Ovary (tissue), 7 donors: ENCODE measurements at regions not wholly inside any gene's neighbourhood (a gene's known extent, or its start where the extent isn't known, plus 50 kb on each side); places are given as distances from the start of the nearest gene placed in this dataset.

Source experiments
- DNase-seq, 5 donors: peaks; one replicate each; pipeline ENCODE4 v3.0.0-alpha.2; 2019 to 2020
- H3K27ac ChIP-seq, 2 donors: fragments of 200-600 bp; one replicate each; pipeline versions ENCODE4 v1.5.1 to v1.8.0; 2019 to 2022
- H3K27me3 ChIP-seq: fragments of 200-600 bp; one replicate; pipeline ENCODE4 v1.8.0; 2022
- H3K36me3 ChIP-seq: fragments of 200-600 bp; sonication (generic); one replicate; pipeline ENCODE4 v1.5.1; 2019
- H3K4me1 ChIP-seq: one replicate; pipeline ENCODE4 v1.8.1; 2013; ENCODE audit warnings: mild to moderate bottlenecking, moderate library complexity; ENCODE audit not compliant: insufficient read depth
- H3K4me3 ChIP-seq: fragments of 200-600 bp; sonication (generic); one replicate; pipeline ENCODE4 v1.5.1; 2017
- H3K9me3 ChIP-seq, 2 donors: fragments of 200-600 bp in 1 of 2; sonication (generic) in 1 of 2; one replicate each; pipeline versions ENCODE4 v1.5.1 to v1.8.1; 2013 to 2019; ENCODE audit warnings: mild to moderate bottlenecking in 1 of 2, moderate library complexity in 1 of 2
- EP300 ChIP-seq: sonication (generic); formaldehyde crosslinking; IDR thresholded peaks from one replicate; pipeline ENCODE4 v1.6.1; 2017; ENCODE audit warnings: antibody characterized with exemption
- POLR2A ChIP-seq: fragments of 450-650 bp; IDR thresholded peaks from one replicate; pipeline ENCODE4 v1.6.1; 2017; ENCODE audit warnings: antibody characterized with exemption, mild to moderate bottlenecking, moderate library complexity
- WGBS, 3 donors: extraction: QIAGEN DNeasy Blood & Tissue Kit in 1 of 3; methylation state at CpG; one replicate each; pipeline versions ENCODE4 v1.1.5 to v1.1.7; 2013 to 2017; 5-methylcytosine and 5-hydroxymethylcytosine counted together
- intact Hi-C, 4 donors: fragments of 100-400 bp; cut with DNase I; formaldehyde crosslinking; loops; one replicate each; pipeline versions ENCODE4 v1.11.0 to v1.15.1; 2022 to 2023
- TF ChIP-seq, protein P1 (sequence below), 3 donors: fragments of 450-650 bp in 2 of 3; fragments of 200-600 bp in 1 of 3; IDR thresholded peaks; one replicate each; pipeline versions ENCODE4 v1.5.1 to v1.8.0; 2016 to 2022; ENCODE audit warnings: antibody characterized with exemption in 3 of 3, mild to moderate bottlenecking in 1 of 3
- donor health status: DM: no; HTN: no; CAD: no; lungs with moderate emphysema.
- donor health status: DM: no; HTN: no; CAD: no.
- donor health status: Bipolar disorder and iron deficiency.
- donor health status: DM: no; HTN: no; CAD: no.
- donor health status: DM: yes; HTN: yes; CAD: no.

GRCh38 chr18:77857678-77858655 is 608.3 kb downstream of the GALR1 start:
- TF ChIP-seq, protein P1, sequence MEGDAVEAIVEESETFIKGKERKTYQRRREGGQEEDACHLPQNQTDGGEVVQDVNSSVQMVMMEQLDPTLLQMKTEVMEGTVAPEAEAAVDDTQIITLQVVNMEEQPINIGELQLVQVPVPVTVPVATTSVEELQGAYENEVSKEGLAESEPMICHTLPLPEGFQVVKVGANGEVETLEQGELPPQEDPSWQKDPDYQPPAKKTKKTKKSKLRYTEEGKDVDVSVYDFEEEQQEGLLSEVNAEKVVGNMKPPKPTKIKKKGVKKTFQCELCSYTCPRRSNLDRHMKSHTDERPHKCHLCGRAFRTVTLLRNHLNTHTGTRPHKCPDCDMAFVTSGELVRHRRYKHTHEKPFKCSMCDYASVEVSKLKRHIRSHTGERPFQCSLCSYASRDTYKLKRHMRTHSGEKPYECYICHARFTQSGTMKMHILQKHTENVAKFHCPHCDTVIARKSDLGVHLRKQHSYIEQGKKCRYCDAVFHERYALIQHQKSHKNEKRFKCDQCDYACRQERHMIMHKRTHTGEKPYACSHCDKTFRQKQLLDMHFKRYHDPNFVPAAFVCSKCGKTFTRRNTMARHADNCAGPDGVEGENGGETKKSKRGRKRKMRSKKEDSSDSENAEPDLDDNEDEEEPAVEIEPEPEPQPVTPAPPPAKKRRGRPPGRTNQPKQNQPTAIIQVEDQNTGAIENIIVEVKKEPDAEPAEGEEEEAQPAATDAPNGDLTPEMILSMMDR (IDR thresholded peaks at IDR 0.05): no peak
- TF ChIP-seq POLR2A (no peak), EP300 (no peak)
- intact Hi-C loops: no loop called here

GRCh38 chr18:77859634-77860033 is 610.0 kb downstream of the GALR1 start:
- WGBS, 3 donors: 84 to 95% (median 89%) methylated on average over 5 of the region's 5 CpGs
- Histone ChIP-seq H3K27ac (no peak overlapping the region), H3K4me3 (no peak overlapping the region), H3K27me3 (no peaks in the 10 kb centered on the region), H3K4me1 (no peaks in the 10 kb centered on the region), H3K9me3 (no peaks in the 10 kb centered on the region), H3K36me3 (no peaks in the 10 kb centered on the region)
- intact Hi-C loops: no loop called here
- DNase-seq: no peak
- TF ChIP-seq POLR2A: no peak
- TF ChIP-seq, protein P1 (IDR thresholded peaks at IDR 0.05): no peak
- no peak for TF ChIP-seq EP300

More at GRCh38 chr18:77857678-77858655, 608.3 kb downstream of the GALR1 start:
- H3K9me3 ChIP-seq: no peaks in the 10 kb centered on the region
- no peak for DNase-seq
- H3K27ac ChIP-seq: no peak overlapping the region
- no peaks in the 10 kb centered on the region for H3K36me3 ChIP-seq
- no peaks in the 10 kb centered on the region for H3K4me1 ChIP-seq
- H3K27me3 ChIP-seq: no peaks in the 10 kb centered on the region
- no peak overlapping the region for H3K4me3 ChIP-seq
- WGBS, 3 donors: 22 to 38% (median 30%) methylated on average over 9 of the region's 9 CpGs

DNA sequence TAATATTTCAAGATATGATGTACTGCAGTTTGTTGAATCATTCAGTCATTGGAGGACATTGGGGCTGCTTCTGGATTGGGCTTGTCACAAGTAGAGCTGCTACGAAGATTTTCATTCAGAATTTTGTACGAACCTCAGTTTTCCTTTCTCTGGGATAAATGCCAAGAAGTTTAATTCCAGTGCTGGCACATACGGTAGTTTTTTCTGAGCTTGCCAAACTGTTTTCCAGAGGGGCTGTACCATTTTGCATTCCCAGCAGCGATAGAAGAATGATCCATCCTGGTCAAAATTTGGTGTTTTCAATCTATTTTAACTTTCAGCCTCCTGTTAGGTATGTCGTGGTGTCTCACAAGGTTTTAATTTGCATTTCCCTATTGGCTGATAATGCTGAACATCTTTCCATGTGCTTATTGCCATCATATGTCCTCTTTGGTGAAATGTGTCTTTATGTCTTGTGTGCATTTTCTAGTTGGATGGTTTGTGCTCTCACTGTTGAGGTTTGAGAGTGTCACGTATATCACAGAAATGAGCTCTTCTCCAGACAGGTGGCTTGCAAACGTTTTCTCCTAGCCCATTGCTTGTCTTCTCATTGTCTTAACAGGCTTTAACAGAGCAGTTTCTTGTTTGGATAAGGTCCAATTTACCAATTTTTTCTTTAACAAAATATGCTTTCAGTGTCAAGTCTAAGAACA is 612.6 kb downstream of the GALR1 start:
- Histone ChIP-seq H3K4me3 (no peak overlapping the region), H3K4me1 (no peaks in the 10 kb centered on the region), H3K9me3 (no peaks in the 10 kb centered on the region), H3K27ac (no peak overlapping the region), H3K27me3 (no peaks in the 10 kb centered on the region), H3K36me3 (no peaks in the 10 kb centered on the region)
- 63 to 68% (median 64%) methylated on average over 7 of the region's 7 CpGs for WGBS, 3 donors
- no peak for TF ChIP-seq POLR2A
- TF ChIP-seq, protein P1 (IDR thresholded peaks at IDR 0.05): no peak
- TF ChIP-seq EP300: no peak
- DNase-seq: no peak
- intact Hi-C loops: no loop called here

GRCh38 chr18:77865853-77866252 is 616.2 kb downstream of the GALR1 start:
- intact Hi-C loops: no loop called here
- Histone ChIP-seq H3K4me1 (no peaks in the 10 kb centered on the region), H3K27me3 (no peaks in the 10 kb centered on the region), H3K36me3 (no peaks in the 10 kb centered on the region), H3K9me3 (no peaks in the 10 kb centered on the region), H3K27ac (no peak overlapping the region), H3K4me3 (no peak overlapping the region)
- TF ChIP-seq POLR2A: no peak
- TF ChIP-seq EP300: no peak
- TF ChIP-seq, protein P1 (IDR thresholded peaks at IDR 0.05): no peak
- no peak for DNase-seq
- 93 to 94% (median 94%) methylated on average over 11 of the region's 11 CpGs for WGBS, 3 donors
